ENCODE measurements at regions not wholly inside any gene's neighbourhood (a gene's known extent, or its start where the extent isn't known, plus 50 kb on each side); places are given as distances from the start of the nearest gene placed in this dataset.
A peak's percentile ranks its signal among the peaks of the same experiment; 100 is the strongest.
"Not testable (repeated sequence)": the region's sequence is repeated elsewhere in the genome, so short reads cannot be mapped to it uniquely, and the experiment has no call there.

DNA sequence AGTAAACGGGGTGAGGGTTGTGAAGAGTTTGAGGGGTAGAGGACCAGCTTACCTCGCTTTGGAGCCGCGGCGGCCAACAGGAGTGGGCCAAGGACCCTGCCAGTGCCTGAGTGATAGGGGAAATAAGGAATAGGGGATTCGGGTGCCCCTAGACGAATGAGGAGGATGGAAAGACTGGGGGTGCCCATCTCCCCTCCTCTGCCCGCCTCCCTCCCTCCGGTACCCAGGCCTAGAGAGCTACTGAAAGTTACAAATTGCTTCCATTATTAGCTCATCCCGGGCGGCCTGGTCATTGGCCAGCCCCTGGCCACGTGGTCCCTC is 63.1 kb downstream of the SMUG1 start:
- H4K20me1 ChIP-seq (ENCODE audit: control insufficient read depth, insufficient read depth, low read length, poor library complexity, severe bottlenecking); ATAC-seq (ENCODE audit: low read depth); H3K9me3 Mint-ChIP-seq (ENCODE audit: insufficient read depth); DNase-seq; H3K27ac Mint-ChIP-seq; CTCF ChIA-PET; H3K27ac ChIP-seq (ENCODE audit: low read length in 2 of 2); H3K36me3 ChIP-seq (replicated peaks in 1 of 2; ENCODE audit: control extremely low read depth in 1 of 2, control insufficient read depth in 1 of 2, extremely low read depth in 1 of 2, insufficient read depth in 2 of 2, low read length in 1 of 2); intact Hi-C loops (cut with micrococcal nuclease); H3K79me2 ChIP-seq (ENCODE audit: control insufficient read depth, insufficient read depth, low read length): not testable (repeated sequence)
- Mint-ChIP-seq H3K4me1 (peaks cover 16% of the 10 kb centered on the region), H3K4me3 (peak overlapping the region; percentile 77), H3K27me3 (peaks cover 76% of the 10 kb centered on the region)
- 30% methylated on average over 2 of the region's 12 CpGs for WGBS (ENCODE audit: insufficient coverage)
- Histone ChIP-seq H3K4me2 (replicated peaks; ENCODE audit: low read depth, low read length, poor library complexity, severe bottlenecking) (peak overlapping the region; percentile 80), H3K27me3 (replicated peaks in 1 of 4; ENCODE audit: control extremely low read depth in 1 of 4, control insufficient read depth in 3 of 4, insufficient read depth in 4 of 4, low read length in 3 of 4) (peaks cover 0 to 56% (median 26%) of the 10 kb centered on the region in 4 experiments), H3K9me3 (ENCODE audit: control extremely low read depth in 1 of 3, control insufficient read depth in 2 of 3, insufficient read depth in 1 of 3, low read length in 2 of 3) (peaks cover 0 to 15% (median 1%) of the 10 kb centered on the region in 3 donors), H2AFZ (ENCODE audit: insufficient read depth, low read depth, low read length, poor library complexity, severe bottlenecking) (peak overlapping the region; percentile 63), H3K4me3 (ENCODE audit: control extremely low read depth in 1 of 5, extremely low read depth in 1 of 5, insufficient read depth in 1 of 5, low read depth in 2 of 5, low read length in 4 of 5) (peak overlapping the region in 4 of 5 experiments; percentile 13 to 57 (median 42)), H3K4me1 (ENCODE audit: control insufficient read depth in 2 of 2, insufficient read depth in 2 of 2, low read length in 2 of 2) (peaks cover 18 to 22% of the 10 kb centered on the region in 2 donors), H3K9ac (ENCODE audit: low read length) (peak overlapping the region; percentile 45)
- POLR2A ChIA-PET: interaction anchor here (0.7 kb wide), 1 partner anchor 65 kb away, joined by 7 read pairs; no protein-coding TSS in a partner anchor

DNA sequence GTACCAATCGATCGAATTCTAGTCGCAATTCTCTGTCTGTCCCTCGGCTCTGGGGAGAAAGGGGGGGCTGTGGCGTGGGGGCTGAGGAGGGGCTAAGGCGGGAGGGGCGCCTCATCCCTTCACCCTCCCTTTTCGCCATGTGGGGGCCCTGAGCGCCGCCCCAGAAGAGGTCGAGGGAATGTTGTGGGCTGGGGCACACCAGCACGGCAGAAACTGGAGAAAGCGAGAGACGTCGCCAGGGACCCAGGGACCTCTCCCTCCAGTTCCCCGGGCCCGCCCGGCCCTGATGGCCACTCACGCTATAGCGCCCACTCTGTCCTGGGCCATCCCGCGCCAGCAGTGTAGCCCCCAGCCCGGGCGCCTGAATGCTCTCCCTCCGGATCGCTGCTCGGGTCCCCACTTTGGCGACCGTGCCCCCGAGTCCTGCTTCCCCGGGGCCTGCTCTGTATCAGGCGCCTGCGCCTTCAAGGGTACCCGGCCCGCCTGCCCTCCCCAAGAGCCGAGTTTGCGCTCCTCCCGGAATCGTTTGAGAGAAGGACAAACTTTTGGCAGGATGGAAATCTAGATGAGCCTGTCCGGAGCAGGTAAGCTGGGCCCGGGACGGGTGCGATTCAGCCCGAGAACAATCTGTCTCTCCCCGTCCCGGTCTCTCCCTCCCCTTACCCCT is 62.6 kb downstream of the SMUG1 start:
- Histone ChIP-seq H3K27me3 (replicated peaks in 1 of 4; ENCODE audit: control extremely low read depth in 1 of 4, control insufficient read depth in 3 of 4, insufficient read depth in 4 of 4, low read length in 3 of 4) (peaks cover 0 to 56% (median 26%) of the 10 kb centered on the region in 4 experiments), H3K4me1 (ENCODE audit: control insufficient read depth in 2 of 2, insufficient read depth in 2 of 2, low read length in 2 of 2) (peaks cover 18 to 22% of the 10 kb centered on the region in 2 donors), H4K20me1 (ENCODE audit: control insufficient read depth, insufficient read depth, low read length, poor library complexity, severe bottlenecking) (no peaks in the 10 kb centered on the region), H3K4me2 (replicated peaks; ENCODE audit: low read depth, low read length, poor library complexity, severe bottlenecking) (peak overlapping the region; percentile 80), H3K79me2 (ENCODE audit: control insufficient read depth, insufficient read depth, low read length) (no peaks in the 10 kb centered on the region), H3K9ac (ENCODE audit: low read length) (peak overlapping the region; percentile 45), H3K36me3 (replicated peaks in 1 of 2; ENCODE audit: control extremely low read depth in 1 of 2, control insufficient read depth in 1 of 2, extremely low read depth in 1 of 2, insufficient read depth in 2 of 2, low read length in 1 of 2) (no peaks in the 10 kb centered on the region), H2AFZ (ENCODE audit: insufficient read depth, low read depth, low read length, poor library complexity, severe bottlenecking) (peak overlapping the region; percentile 63), H3K9me3 (ENCODE audit: control extremely low read depth in 1 of 3, control insufficient read depth in 2 of 3, insufficient read depth in 1 of 3, low read length in 2 of 3) (peaks cover 0 to 15% (median 1%) of the 10 kb centered on the region in 3 donors), H3K27ac (ENCODE audit: low read length in 2 of 2) (no peak overlapping the region), H3K4me3 (ENCODE audit: control extremely low read depth in 1 of 5, extremely low read depth in 1 of 5, insufficient read depth in 1 of 5, low read depth in 2 of 5, low read length in 4 of 5) (peak overlapping the region in 4 of 5 experiments; percentile 13 to 57 (median 42))
- TF ChIP-seq, protein P1, sequence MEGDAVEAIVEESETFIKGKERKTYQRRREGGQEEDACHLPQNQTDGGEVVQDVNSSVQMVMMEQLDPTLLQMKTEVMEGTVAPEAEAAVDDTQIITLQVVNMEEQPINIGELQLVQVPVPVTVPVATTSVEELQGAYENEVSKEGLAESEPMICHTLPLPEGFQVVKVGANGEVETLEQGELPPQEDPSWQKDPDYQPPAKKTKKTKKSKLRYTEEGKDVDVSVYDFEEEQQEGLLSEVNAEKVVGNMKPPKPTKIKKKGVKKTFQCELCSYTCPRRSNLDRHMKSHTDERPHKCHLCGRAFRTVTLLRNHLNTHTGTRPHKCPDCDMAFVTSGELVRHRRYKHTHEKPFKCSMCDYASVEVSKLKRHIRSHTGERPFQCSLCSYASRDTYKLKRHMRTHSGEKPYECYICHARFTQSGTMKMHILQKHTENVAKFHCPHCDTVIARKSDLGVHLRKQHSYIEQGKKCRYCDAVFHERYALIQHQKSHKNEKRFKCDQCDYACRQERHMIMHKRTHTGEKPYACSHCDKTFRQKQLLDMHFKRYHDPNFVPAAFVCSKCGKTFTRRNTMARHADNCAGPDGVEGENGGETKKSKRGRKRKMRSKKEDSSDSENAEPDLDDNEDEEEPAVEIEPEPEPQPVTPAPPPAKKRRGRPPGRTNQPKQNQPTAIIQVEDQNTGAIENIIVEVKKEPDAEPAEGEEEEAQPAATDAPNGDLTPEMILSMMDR (IDR thresholded peaks at IDR 0.05): no peak
- no peak for TF ChIP-seq EZH2 (IDR thresholded peaks at IDR 0.05; ENCODE audit: borderline replicate concordance, insufficient read depth, low read depth, low read length, poor library complexity, severe bottlenecking)
- H3K27ac Mint-ChIP-seq: no peak overlapping the region
- 9% methylated on average over 33 of the region's 46 CpGs for WGBS (ENCODE audit: insufficient coverage)
- ChIA-PET POLR2A (interaction anchor here (0.7 kb wide), 1 partner anchor 65 kb away, joined by 7 read pairs; no protein-coding TSS in a partner anchor), CTCF (no interaction called here)
- peaks cover 16% of the 10 kb centered on the region for H3K4me1 Mint-ChIP-seq
- intact Hi-C loops (cut with micrococcal nuclease): no loop called here
- H3K27me3 Mint-ChIP-seq: peaks cover 73% of the 10 kb centered on the region
- H3K4me3 Mint-ChIP-seq: peak overlapping the region; percentile 77
- no peaks in the 10 kb centered on the region for H3K9me3 Mint-ChIP-seq (ENCODE audit: insufficient read depth)
- DNase-seq (peak; percentile 39), ATAC-seq (ENCODE audit: low read depth) (peak; percentile 17)

Data from B cell (primary cell).